Astrocyte (in vitro differentiated cells and primary cell): ENCODE measurements at regions not wholly inside any gene's neighbourhood (a gene's known extent, or its start where the extent isn't known, plus 50 kb on each side); places are given as distances from the start of the nearest gene placed in this dataset.

Experiments used
- DNase-seq: peaks from one replicate; pipeline ENCODE4 v3.0.0-alpha.2; 2010; ENCODE audit warnings: low read depth
- FAIRE-seq: peaks from 2 replicates; lab custom pipeline; 2011; peaks lifted over from hg19 to GRCh38; lab: Jason Lieb, UNC
- H2AFZ ChIP-seq: 2 replicates; pipeline ENCODE4 v1.6.0; 2012; ENCODE audit warnings: low read depth, low read length, inconsistent platforms
- H3K27ac ChIP-seq: 2 replicates; pipeline ENCODE4 v1.5.1; 2011; ENCODE audit warnings: low read depth, low read length, inconsistent platforms
- H3K27me3 ChIP-seq: 2 replicates; pipeline ENCODE4 v1.6.0; 2011; ENCODE audit warnings: low read length, inconsistent platforms; ENCODE audit not compliant: insufficient read depth
- H3K36me3 ChIP-seq: 2 replicates; pipeline ENCODE4 v1.5.1; 2011; ENCODE audit warnings: low read length, inconsistent platforms; ENCODE audit not compliant: insufficient read depth
- H3K4me1 ChIP-seq: 2 replicates; pipeline ENCODE4 v1.5.1; 2011; ENCODE audit warnings: low read length, inconsistent platforms; ENCODE audit not compliant: insufficient read depth
- H3K4me2 ChIP-seq: 2 replicates; pipeline ENCODE4 v1.6.0; 2012; ENCODE audit warnings: low read length, inconsistent platforms
- H3K4me3 ChIP-seq: 2 replicates; pipeline ENCODE4 v1.5.1; 2011; ENCODE audit warnings: low read depth, mild to moderate bottlenecking, low read length, inconsistent platforms; ENCODE audit not compliant: insufficient read depth
- H3K79me2 ChIP-seq: 2 replicates; pipeline ENCODE4 v1.6.0; 2012; ENCODE audit warnings: mild to moderate bottlenecking, low read length, inconsistent platforms; ENCODE audit not compliant: insufficient read depth
- H3K9ac ChIP-seq: 2 replicates; pipeline ENCODE4 v1.6.0; 2012; ENCODE audit warnings: mild to moderate bottlenecking, low read length, inconsistent platforms
- H3K9me3 ChIP-seq: 2 replicates; pipeline ENCODE4 v1.5.1; 2012; ENCODE audit warnings: low read depth, mild to moderate bottlenecking, low read length, inconsistent platforms; ENCODE audit not compliant: insufficient read depth
- H4K20me1 ChIP-seq: 2 replicates; pipeline ENCODE4 v1.6.0; 2012; ENCODE audit warnings: low read length, inconsistent platforms; ENCODE audit not compliant: insufficient read depth
- H3K27ac Mint-ChIP-seq: one replicate; pipeline ENCODE4 v1.8.0; 2021; ENCODE audit warnings: mild to moderate bottlenecking, mixed read lengths; ENCODE audit not compliant: unreplicated experiment
- H3K27me3 Mint-ChIP-seq: one replicate; pipeline ENCODE4 v1.8.0; 2021; ENCODE audit warnings: low read depth, mixed read lengths; ENCODE audit not compliant: unreplicated experiment
- H3K36me3 Mint-ChIP-seq: one replicate; pipeline ENCODE4 v1.8.0; 2021; ENCODE audit warnings: low read depth, mixed read lengths; ENCODE audit not compliant: unreplicated experiment
- H3K4me1 Mint-ChIP-seq: one replicate; pipeline ENCODE4 v1.8.0; 2021; ENCODE audit warnings: low read depth, mixed read lengths; ENCODE audit not compliant: unreplicated experiment
- H3K4me3 Mint-ChIP-seq: one replicate; pipeline ENCODE4 v1.8.0; 2021; ENCODE audit warnings: mild to moderate bottlenecking, moderate library complexity, mixed read lengths; ENCODE audit not compliant: unreplicated experiment
- H3K9me3 Mint-ChIP-seq: one replicate; pipeline ENCODE4 v1.8.0; 2021; ENCODE audit warnings: mild to moderate bottlenecking, mixed read lengths; ENCODE audit not compliant: unreplicated experiment
- CTCF ChIP-seq: IDR thresholded peaks from 2 replicates; pipeline ENCODE4 v1.5.1; 2011; ENCODE audit warnings: low read depth, mild to moderate bottlenecking, inconsistent platforms, low read length, moderate library complexity; ENCODE audit not compliant: insufficient read depth
- EZH2 ChIP-seq: IDR thresholded peaks from 2 replicates; pipeline ENCODE4 v1.6.1; 2012; ENCODE audit warnings: mild to moderate bottlenecking, low read length, inconsistent platforms; ENCODE audit not compliant: insufficient read depth

GRCh38 chr16:27724482-27725235, 174.7 kb downstream of the KATNIP start:
- Histone ChIP-seq H3K4me3 (no peak overlapping the region), H3K27ac (no peak overlapping the region), H4K20me1 (no peaks in the 10 kb centered on the region), H3K4me2 (no peak overlapping the region), H3K4me1 (peaks cover 16% of the 10 kb centered on the region), H3K9ac (no peak overlapping the region), H3K9me3 (no peaks in the 10 kb centered on the region), H3K79me2 (no peaks in the 10 kb centered on the region), H2AFZ (no peak overlapping the region), H3K27me3 (no peaks in the 10 kb centered on the region), H3K36me3 (no peaks in the 10 kb centered on the region)
- peaks cover 21% of the 10 kb centered on the region for H3K4me1 Mint-ChIP-seq
- DNase-seq, result no peak
- H3K27ac Mint-ChIP-seq, result no peak overlapping the region
- H3K9me3 Mint-ChIP-seq, result no peaks in the 10 kb centered on the region
- TF ChIP-seq CTCF, result no peak
- TF ChIP-seq EZH2, result no peak
- peaks cover 49% of the 10 kb centered on the region for H3K36me3 Mint-ChIP-seq
- no peak for FAIRE-seq
- H3K27me3 Mint-ChIP-seq, result no peaks in the 10 kb centered on the region
- H3K4me3 Mint-ChIP-seq, result no peak overlapping the region

DNA sequence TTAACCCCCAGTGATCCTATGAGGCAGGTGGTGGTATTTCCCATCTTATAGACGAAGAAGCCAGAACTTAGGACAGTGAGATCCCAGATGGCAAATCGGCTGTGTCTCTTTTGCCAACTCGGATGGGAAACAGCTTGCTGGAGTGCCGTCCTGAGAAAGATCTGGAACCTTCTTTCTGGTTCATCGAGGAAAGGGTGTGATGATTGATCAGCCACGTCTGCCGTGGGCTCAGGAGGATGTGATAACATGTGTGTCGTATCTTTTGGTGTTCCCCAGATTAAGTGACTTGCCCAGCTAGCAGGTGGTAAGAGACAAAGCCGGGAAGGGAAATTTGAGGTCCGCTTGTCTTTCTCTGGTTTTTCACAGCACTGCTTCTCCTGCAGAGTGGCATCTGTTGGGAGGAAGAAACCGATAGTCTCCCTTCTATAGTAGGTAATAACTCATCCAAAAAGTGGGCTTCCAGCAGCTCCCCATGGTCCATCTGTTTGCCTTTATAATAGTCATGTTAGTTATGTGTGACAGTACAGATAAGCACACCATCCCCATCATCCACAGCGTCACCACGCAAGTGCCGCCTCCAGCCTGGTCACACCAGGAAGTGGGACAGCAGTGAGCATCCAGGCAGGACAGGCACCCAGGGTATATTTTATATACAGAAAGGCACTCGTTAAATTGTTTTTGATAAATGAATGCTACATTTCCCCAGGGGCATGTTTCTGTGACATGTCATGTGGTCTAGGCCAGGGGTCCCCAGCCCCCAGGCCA, 175.5 kb downstream of the KATNIP start:
- Mint-ChIP-seq H3K4me3 (no peak overlapping the region), H3K9me3 (no peaks in the 10 kb centered on the region), H3K27ac (no peak overlapping the region), H3K36me3 (peaks cover 47% of the 10 kb centered on the region), H3K27me3 (no peaks in the 10 kb centered on the region), H3K4me1 (peaks cover 24% of the 10 kb centered on the region)
- Histone ChIP-seq H4K20me1 (no peaks in the 10 kb centered on the region), H3K4me1 (peaks cover 20% of the 10 kb centered on the region), H3K9me3 (no peaks in the 10 kb centered on the region), H3K27me3 (no peaks in the 10 kb centered on the region), H3K9ac (no peak overlapping the region), H2AFZ (no peak overlapping the region), H3K4me3 (no peak overlapping the region), H3K27ac (no peak overlapping the region), H3K36me3 (no peaks in the 10 kb centered on the region), H3K79me2 (no peaks in the 10 kb centered on the region), H3K4me2 (no peak overlapping the region)
- DNase-seq, result no peak
- no peak for TF ChIP-seq EZH2
- TF ChIP-seq CTCF, result no peak
- FAIRE-seq, result no peak
